ENCODE measurements at regions not wholly inside any gene's neighbourhood (a gene's known extent, or its start where the extent isn't known, plus 50 kb on each side); places are given as distances from the start of the nearest gene placed in this dataset.

DNA sequence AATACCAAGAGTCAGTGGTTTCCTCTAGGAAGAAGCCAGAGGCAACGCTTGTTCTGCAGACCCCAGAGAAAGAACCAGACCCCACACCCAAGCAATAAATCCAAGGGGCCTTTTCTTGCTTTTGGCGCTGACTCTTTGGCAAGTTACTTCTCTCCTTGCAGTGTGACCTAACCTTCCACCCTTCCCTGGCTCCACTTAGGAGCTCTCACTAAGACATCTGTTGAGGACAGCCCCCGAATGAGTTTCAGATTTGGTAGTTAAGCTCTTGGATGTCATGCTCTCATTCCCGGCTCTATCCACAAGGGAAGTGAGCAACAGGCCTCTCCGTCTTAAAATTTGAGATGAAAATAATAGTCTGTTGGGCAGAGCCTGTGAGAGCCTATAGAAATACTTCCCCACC is 50.6 kb upstream of the FAM204A start:
- in situ Hi-C loops (cut with MboI; ENCODE audit: low pct_unique_long_range_greater_than_20kb, low sequenced_read_pairs) = no loop called here

More for the DNA sequence above, 50.6 kb upstream of the FAM204A start:
- DNase-seq = no peak

Measured in KBM-7 (cell line).